Sciatic nerve (tissue), 2 donors: ENCODE measurements at regions not wholly inside any gene's neighbourhood (a gene's known extent, or its start where the extent isn't known, plus 50 kb on each side); places are given as distances from the start of the nearest gene placed in this dataset.
"Not testable (repeated sequence)": the region's sequence is repeated elsewhere in the genome, so short reads cannot be mapped to it uniquely, and the experiment has no call there.

Experiments
- ATAC-seq: fragments of 200-7000 bp; cut with Tn5 transposase; one replicate; pipeline ENCODE4 v1.9.1; 2020; ENCODE audit warnings: mild to moderate bottlenecking, moderate library complexity
- DNase-seq: peaks from one replicate; pipeline ENCODE4 v3.0.0-alpha.2; 2020; ENCODE audit warnings: low spot score
- intact Hi-C: fragments of 100-400 bp; cut with DNase I; formaldehyde crosslinking; loops from one replicate; pipeline ENCODE4 v1.14.2; 2022
- donor health status: DM: no; HTN: no; CAD: no.
- donor health status: DM: no; HTN: no; CAD: no.

- intact Hi-C loops: no loop called here
- no peak for DNase-seq
- no peak for ATAC-seq
Observed at GRCh38 chr5:53386341-53386740, 94.1 kb upstream of the FST start.

- intact Hi-C loops: no loop called here
- ATAC-seq: no peak
Observed at GRCh38 chr5:53389093-53389492, 91.3 kb upstream of the FST start.

GRCh38 chr5:53392073-53392472 is 88.4 kb upstream of the FST start:
- ATAC-seq (no peak), DNase-seq (no peak)
- intact Hi-C loops: no loop called here

More at GRCh38 chr5:53389093-53389492, 91.3 kb upstream of the FST start:
- no peak for DNase-seq

- intact Hi-C loops: no loop called here
- no peak for DNase-seq
- no peak for ATAC-seq
Observed at GRCh38 chr5:53394808-53395207, 85.6 kb upstream of the FST start.

- intact Hi-C loops: no loop called here
- DNase-seq (no peak), ATAC-seq (no peak)
Observed at GRCh38 chr5:53397141-53397757, 83.2 kb upstream of the FST start.

GRCh38 chr5:53397845-53398244 is 82.6 kb upstream of the FST start:
- DNase-seq (no peak), ATAC-seq (no peak)
- intact Hi-C loops: no loop called here

GRCh38 chr5:53399926-53400697 is 80.3 kb upstream of the FST start:
- DNase-seq (no peak), ATAC-seq (no peak)
- intact Hi-C loops: no loop called here

GRCh38 chr5:53403291-53403690 is 77.1 kb upstream of the FST start:
- ATAC-seq (no peak), DNase-seq (no peak)
- intact Hi-C loops: no loop called here

GRCh38 chr5:53403758-53404157 is 76.7 kb upstream of the FST start:
- intact Hi-C loops: no loop called here
- DNase-seq (no peak), ATAC-seq (no peak)

- ATAC-seq (no peak), DNase-seq (no peak)
- intact Hi-C loops: no loop called here
Observed at GRCh38 chr5:53405396-53405795, 75.0 kb upstream of the FST start.

GRCh38 chr5:53406630-53407316 is 73.7 kb upstream of the FST start:
- no peak for DNase-seq
- intact Hi-C loops: no loop called here
- ATAC-seq: no peak

- no peak for DNase-seq
- no peak for ATAC-seq
- intact Hi-C loops: no loop called here
Observed at GRCh38 chr5:53407373-53407772, 73.1 kb upstream of the FST start.

- DNase-seq: no peak
- no peak for ATAC-seq
- intact Hi-C loops: no loop called here
Observed at GRCh38 chr5:53411388-53411787, 69.0 kb upstream of the FST start.

- intact Hi-C loops, ATAC-seq, DNase-seq: not testable (repeated sequence)
Observed at GRCh38 chr5:53412499-53412898, 67.9 kb upstream of the FST start.

GRCh38 chr5:53416144-53416738 is 64.2 kb upstream of the FST start:
- ATAC-seq: no peak
- intact Hi-C loops: no loop called here

GRCh38 chr5:53418409-53418808 is 62.0 kb upstream of the FST start:
- no peak for DNase-seq
- ATAC-seq: no peak
- intact Hi-C loops: no loop called here

More at GRCh38 chr5:53416144-53416738, 64.2 kb upstream of the FST start:
- DNase-seq: no peak

- ATAC-seq: peak; percentile 78
- intact Hi-C loops: no loop called here
Observed at GRCh38 chr5:53418826-53419658, 61.4 kb upstream of the FST start.

GRCh38 chr5:53422539-53422938 is 57.9 kb upstream of the FST start:
- intact Hi-C loops: loop anchor here (10.0 kb wide), 1 partner anchor 792 kb away; no protein-coding TSS in a partner anchor
- no peak for ATAC-seq
- no peak for DNase-seq

More at GRCh38 chr5:53418826-53419658, 61.4 kb upstream of the FST start:
- DNase-seq: no peak

- DNase-seq (no peak), ATAC-seq (no peak)
- intact Hi-C loops: loop anchor here (10.0 kb wide), 1 partner anchor 791 kb away; no protein-coding TSS in a partner anchor
Observed at GRCh38 chr5:53423724-53424123, 56.7 kb upstream of the FST start.
